Brain microvascular endothelial cell (primary cell): ENCODE measurements at regions not wholly inside any gene's neighbourhood (a gene's known extent, or its start where the extent isn't known, plus 50 kb on each side); places are given as distances from the start of the nearest gene placed in this dataset.

ENCODE experiments used
- DNase-seq: peaks from one replicate; pipeline ENCODE4 v3.0.0-alpha.2; 2020
- H3K27ac ChIP-seq: fragments of 250-450 bp; sonication (Bioruptor Pico); 2 replicates; pipeline ENCODE4 v1.5.1; 2020; ENCODE audit warnings: mild to moderate bottlenecking, moderate library complexity
- H3K27me3 ChIP-seq: fragments of 250-450 bp; sonication (Bioruptor Pico); replicated peaks from 2 replicates; pipeline ENCODE4 v1.5.1; 2020; ENCODE audit warnings: mild to moderate bottlenecking
- H3K36me3 ChIP-seq: fragments of 250-450 bp; sonication (Bioruptor Pico); replicated peaks from 2 replicates; pipeline ENCODE4 v1.5.1; 2020; ENCODE audit warnings: mild to moderate bottlenecking
- H3K4me3 ChIP-seq: 2 replicates; pipeline ENCODE4 v1.5.1; 2011; ENCODE audit warnings: low read depth, mild to moderate bottlenecking, control low read depth, low read length, moderate library complexity
- in situ Hi-C: cut with HindIII; loops from 2 replicates; pipeline ENCODE4 v1.10.0; 2017; ENCODE audit warnings: low sequenced_read_pairs, low pct_ligation_motif_present
- TF ChIP-seq, protein P1 (sequence below): IDR thresholded peaks from 2 replicates; pipeline ENCODE4 v1.5.1; 2011; ENCODE audit warnings: low read depth, mild to moderate bottlenecking, moderate library complexity, low read length, control low read depth, inconsistent platforms; ENCODE audit errors: missing control alignments

DNA sequence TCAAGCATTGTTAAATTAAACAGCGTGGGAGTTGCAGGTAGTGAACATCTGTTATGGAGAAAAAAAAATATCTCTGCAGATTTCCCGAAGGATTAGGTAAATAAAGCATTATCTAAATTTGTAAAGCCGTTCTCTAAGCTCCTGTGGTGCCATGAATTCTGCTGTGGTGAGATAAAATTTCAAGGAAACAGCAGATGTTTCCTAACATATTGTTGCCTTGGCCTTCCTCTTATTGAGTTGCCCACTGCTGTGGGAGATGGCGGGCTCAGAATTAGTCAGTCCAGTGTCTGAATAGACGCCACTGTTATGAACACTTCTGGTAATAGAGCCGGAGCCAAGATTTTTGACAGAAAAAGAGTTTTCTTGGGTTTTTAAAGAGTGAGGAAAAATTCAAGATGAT, 82.6 kb upstream of the ELMO1 start:
- H3K4me3 ChIP-seq = no peak overlapping the region
- H3K36me3 ChIP-seq = no peaks in the 10 kb centered on the region
- no peak for DNase-seq
- in situ Hi-C loops = no loop called here
- no peaks in the 10 kb centered on the region for H3K27me3 ChIP-seq
- TF ChIP-seq, protein P1, sequence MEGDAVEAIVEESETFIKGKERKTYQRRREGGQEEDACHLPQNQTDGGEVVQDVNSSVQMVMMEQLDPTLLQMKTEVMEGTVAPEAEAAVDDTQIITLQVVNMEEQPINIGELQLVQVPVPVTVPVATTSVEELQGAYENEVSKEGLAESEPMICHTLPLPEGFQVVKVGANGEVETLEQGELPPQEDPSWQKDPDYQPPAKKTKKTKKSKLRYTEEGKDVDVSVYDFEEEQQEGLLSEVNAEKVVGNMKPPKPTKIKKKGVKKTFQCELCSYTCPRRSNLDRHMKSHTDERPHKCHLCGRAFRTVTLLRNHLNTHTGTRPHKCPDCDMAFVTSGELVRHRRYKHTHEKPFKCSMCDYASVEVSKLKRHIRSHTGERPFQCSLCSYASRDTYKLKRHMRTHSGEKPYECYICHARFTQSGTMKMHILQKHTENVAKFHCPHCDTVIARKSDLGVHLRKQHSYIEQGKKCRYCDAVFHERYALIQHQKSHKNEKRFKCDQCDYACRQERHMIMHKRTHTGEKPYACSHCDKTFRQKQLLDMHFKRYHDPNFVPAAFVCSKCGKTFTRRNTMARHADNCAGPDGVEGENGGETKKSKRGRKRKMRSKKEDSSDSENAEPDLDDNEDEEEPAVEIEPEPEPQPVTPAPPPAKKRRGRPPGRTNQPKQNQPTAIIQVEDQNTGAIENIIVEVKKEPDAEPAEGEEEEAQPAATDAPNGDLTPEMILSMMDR = no peak
- no peak overlapping the region for H3K27ac ChIP-seq

DNA sequence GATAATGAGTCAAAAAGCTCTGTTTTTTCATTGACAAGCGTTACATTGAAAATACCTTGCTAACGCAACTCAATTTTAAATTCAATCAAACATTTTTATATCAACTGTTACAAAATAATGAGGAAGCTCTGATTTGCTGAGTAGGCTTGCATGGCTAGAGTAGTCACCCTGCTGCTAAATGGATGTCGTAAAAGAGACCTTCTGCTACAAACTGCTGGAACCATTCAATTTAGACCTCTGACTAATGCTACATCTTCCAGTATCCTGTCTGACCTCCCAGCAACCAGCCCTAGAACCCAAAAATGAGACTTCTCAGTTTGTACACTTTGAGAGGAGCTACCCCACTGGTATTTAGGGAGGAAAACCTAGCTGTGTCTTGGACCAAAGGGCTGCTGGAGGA, 84.0 kb upstream of the ELMO1 start:
- no peak for DNase-seq
- TF ChIP-seq, protein P1 = no peak
- in situ Hi-C loops = no loop called here
- no peaks in the 10 kb centered on the region for H3K27me3 ChIP-seq
- no peak overlapping the region for H3K4me3 ChIP-seq
- H3K36me3 ChIP-seq = no peaks in the 10 kb centered on the region
- no peak overlapping the region for H3K27ac ChIP-seq

DNA sequence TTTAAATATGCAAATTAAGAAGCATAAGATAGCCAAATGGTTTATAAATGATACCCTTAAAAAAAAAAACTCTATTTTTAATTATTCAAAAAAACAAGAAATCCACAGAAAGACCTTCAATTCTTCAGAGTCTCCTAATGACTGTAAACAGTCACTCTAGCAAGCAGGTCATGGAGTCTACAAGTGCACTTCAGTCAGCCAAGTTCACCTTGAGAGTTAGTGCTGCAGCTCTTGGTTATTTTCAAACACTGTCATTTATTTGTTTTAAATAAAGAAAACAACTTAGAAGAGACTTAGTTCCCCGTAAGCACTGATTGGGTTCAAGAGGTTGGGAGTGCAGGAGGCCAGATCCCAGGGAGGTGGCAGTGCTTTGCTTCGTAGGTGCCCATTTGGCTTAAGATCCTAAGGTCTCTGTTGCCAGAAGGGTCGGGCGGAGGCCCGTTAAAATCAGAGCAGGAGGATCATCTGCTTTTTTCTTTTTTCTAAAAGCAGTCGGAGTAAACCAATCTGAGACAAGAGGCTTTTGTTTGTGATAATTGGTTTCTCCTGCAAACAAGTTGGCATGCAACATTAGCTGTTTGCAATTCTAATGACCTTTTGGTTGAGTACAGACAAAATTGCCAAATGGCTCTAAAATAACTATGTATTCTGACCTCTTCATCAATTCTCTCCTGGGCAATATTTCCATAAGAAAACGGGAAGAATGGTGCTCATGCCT, 86.4 kb upstream of the ELMO1 start:
- Histone ChIP-seq H3K27ac (no peak overlapping the region), H3K4me3 (no peak overlapping the region), H3K36me3 (no peaks in the 10 kb centered on the region), H3K27me3 (no peaks in the 10 kb centered on the region)
- TF ChIP-seq, protein P1 = no peak
- DNase-seq = no peak
- in situ Hi-C loops = no loop called here

DNA sequence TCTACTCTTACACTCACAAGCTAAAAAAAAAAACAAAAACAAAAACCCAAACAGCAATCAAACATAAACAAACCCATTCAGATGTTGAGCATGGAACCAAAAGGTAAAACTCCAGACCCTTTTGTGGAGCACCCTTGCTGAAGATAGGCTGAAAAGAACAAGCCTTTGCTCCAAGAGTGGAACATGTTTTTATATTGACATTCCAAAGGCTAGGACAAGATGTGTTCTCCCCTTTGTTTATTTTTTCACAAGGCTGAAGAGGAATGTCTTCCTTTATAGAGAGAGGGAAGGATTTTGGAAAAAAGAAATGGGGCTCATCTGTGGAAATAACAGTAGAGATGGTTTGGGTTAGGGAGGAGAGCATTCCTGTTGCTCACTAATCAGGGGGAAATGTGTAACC, 87.2 kb upstream of the ELMO1 start:
- no peak overlapping the region for H3K27ac ChIP-seq
- DNase-seq = no peak
- TF ChIP-seq, protein P1 = no peak
- no peaks in the 10 kb centered on the region for H3K36me3 ChIP-seq
- no peak overlapping the region for H3K4me3 ChIP-seq
- no peaks in the 10 kb centered on the region for H3K27me3 ChIP-seq
- in situ Hi-C loops = no loop called here

DNA sequence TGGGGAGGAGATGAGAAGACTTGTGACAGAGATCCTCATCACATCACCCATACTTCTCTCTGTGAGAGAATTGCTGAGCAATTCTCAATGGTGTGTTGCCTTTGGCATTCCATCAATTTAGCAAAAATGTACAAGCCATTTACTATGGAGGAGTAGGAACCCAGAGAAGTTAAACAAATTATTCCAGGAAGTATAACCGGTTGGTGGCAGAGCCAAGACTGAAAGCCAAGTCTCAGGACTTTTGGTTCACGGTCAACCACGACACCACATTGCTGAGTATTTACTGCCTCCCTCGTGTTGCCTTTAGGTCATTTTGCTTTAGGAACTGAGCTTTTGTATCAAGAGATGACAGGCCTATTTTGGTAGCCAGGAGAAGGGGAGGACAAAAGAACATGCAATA, 88.0 kb upstream of the ELMO1 start:
- H3K27ac ChIP-seq = no peak overlapping the region
- H3K27me3 ChIP-seq = no peaks in the 10 kb centered on the region
- in situ Hi-C loops = no loop called here
- H3K4me3 ChIP-seq = no peak overlapping the region
- TF ChIP-seq, protein P1 = no peak
- no peaks in the 10 kb centered on the region for H3K36me3 ChIP-seq
- no peak for DNase-seq

DNA sequence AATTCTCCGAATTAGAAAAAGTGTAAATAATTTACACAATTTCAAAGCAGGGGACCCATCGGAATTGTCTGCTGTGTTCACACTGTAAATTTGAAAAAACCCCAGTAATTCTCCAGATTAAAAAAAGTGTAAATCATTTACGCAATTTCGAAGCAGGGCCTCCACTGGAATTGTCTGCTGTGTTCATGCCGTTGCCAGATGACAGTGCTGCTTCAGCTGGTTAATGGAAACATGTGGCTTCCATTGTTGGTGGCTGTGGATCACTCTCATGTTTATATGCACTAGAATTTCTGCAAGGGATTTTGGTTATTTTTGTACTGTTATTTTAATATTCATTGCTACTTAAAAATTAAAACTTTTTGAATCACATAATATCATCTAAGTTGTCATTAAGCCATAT, 88.8 kb upstream of the ELMO1 start:
- in situ Hi-C loops = no loop called here
- TF ChIP-seq, protein P1 = no peak
- H3K27ac ChIP-seq = no peak overlapping the region
- no peak overlapping the region for H3K4me3 ChIP-seq
- no peaks in the 10 kb centered on the region for H3K27me3 ChIP-seq
- no peaks in the 10 kb centered on the region for H3K36me3 ChIP-seq
- DNase-seq = no peak
